ENCODE measurements at regions not wholly inside any gene's neighbourhood (a gene's known extent, or its start where the extent isn't known, plus 50 kb on each side); places are given as distances from the start of the nearest gene placed in this dataset.

DNA sequence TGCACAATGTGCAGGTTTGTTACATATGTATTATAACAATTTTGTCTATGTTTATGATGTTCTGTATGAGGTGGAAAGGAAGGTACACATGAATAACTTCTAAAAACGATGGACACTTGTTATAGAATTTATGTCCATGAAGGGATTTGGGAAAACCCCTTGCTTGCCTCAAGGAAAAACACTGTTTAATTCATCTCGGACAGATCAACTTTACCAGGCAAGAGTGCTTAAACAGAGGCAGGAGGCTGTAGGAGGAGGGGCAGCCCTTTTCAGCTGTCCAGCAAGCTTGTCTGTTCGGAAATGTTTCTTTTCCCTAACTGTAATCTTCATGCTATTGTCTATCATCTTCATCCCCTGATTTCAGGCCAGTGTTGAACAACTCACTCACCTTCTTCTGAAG, 200.9 kb downstream of the CDC14C start (continued):
- TF ChIP-seq, protein P1, sequence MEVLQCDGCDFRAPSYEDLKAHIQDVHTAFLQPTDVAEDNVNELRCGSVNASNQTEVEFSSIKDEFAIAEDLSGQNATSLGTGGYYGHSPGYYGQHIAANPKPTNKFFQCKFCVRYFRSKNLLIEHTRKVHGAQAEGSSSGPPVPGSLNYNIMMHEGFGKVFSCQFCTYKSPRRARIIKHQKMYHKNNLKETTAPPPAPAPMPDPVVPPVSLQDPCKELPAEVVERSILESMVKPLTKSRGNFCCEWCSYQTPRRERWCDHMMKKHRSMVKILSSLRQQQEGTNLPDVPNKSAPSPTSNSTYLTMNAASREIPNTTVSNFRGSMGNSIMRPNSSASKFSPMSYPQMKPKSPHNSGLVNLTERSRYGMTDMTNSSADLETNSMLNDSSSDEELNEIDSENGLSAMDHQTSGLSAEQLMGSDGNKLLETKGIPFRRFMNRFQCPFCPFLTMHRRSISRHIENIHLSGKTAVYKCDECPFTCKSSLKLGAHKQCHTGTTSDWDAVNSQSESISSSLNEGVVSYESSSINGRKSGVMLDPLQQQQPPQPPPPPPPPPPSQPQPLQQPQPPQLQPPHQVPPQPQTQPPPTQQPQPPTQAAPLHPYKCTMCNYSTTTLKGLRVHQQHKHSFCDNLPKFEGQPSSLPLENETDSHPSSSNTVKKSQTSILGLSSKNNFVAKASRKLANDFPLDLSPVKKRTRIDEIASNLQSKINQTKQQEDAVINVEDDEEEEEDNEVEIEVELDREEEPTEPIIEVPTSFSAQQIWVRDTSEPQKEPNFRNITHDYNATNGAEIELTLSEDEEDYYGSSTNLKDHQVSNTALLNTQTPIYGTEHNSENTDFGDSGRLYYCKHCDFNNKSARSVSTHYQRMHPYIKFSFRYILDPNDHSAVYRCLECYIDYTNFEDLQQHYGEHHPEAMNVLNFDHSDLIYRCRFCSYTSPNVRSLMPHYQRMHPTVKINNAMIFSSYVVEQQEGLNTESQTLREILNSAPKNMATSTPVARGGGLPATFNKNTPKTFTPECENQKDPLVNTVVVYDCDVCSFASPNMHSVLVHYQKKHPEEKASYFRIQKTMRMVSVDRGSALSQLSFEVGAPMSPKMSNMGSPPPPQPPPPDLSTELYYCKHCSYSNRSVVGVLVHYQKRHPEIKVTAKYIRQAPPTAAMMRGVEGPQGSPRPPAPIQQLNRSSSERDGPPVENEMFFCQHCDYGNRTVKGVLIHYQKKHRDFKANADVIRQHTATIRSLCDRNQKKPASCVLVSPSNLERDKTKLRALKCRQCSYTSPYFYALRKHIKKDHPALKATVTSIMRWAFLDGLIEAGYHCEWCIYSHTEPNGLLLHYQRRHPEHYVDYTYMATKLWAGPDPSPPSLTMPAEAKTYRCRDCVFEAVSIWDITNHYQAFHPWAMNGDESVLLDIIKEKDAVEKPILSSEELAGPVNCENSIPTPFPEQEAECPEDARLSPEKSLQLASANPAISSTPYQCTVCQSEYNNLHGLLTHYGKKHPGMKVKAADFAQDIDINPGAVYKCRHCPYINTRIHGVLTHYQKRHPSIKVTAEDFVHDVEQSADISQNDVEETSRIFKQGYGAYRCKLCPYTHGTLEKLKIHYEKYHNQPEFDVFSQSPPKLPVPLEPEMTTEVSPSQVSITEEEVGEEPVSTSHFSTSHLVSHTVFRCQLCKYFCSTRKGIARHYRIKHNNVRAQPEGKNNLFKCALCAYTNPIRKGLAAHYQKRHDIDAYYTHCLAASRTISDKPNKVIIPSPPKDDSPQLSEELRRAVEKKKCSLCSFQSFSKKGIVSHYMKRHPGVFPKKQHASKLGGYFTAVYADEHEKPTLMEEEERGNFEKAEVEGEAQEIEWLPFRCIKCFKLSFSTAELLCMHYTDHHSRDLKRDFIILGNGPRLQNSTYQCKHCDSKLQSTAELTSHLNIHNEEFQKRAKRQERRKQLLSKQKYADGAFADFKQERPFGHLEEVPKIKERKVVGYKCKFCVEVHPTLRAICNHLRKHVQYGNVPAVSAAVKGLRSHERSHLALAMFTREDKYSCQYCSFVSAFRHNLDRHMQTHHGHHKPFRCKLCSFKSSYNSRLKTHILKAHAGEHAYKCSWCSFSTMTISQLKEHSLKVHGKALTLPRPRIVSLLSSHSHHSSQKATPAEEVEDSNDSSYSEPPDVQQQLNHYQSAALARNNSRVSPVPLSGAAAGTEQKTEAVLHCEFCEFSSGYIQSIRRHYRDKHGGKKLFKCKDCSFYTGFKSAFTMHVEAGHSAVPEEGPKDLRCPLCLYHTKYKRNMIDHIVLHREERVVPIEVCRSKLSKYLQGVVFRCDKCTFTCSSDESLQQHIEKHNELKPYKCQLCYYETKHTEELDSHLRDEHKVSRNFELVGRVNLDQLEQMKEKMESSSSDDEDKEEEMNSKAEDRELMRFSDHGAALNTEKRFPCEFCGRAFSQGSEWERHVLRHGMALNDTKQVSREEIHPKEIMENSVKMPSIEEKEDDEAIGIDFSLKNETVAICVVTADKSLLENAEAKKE (CRISPR knock-in tag; IDR thresholded peaks at IDR 0.05) = no peak
- TF ChIP-seq EZH2 (IDR thresholded peaks at IDR 0.05; ENCODE audit: low read depth, unreplicated experiment) = no peak

DNA sequence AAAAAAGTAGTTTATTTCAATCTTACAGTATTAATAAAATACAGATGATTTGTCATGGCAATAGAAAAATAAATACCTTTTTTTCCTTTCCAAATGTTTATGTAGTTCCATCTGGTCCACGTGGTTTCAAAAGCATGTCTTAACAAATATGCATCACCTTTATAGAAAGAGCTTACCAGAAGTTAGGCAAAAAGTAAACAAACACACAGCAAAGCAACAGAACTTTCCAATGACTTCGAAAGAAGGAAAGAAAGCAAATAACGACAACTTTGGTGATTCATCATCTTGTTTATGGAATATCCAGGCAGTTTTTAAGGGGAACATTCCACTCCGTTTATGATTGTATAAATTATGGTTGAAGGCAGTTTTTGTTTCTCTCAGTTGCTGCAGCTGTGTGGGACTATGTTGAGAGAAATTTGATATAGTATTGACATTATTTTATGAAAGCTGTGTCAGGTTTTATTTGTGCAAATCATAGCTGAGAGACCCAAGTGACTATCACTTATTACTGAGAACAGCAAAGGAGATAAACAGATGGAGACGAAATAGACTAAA, 203.1 kb downstream of the CDC14C start:
- peaks cover 14% of the 10 kb centered on the region; the same call in 1 of the 2 replicates for H3K4me1 ChIP-seq (ENCODE audit: insufficient read depth)
- H3K9me3 Mint-ChIP-seq = peaks cover 6% of the 10 kb centered on the region; the same call in 2 of the 3 replicates
- no peak overlapping the region for H3K4me3 Mint-ChIP-seq
- H2AFZ ChIP-seq = no peak overlapping the region
- H3K79me2 ChIP-seq (replicated peaks; ENCODE audit: insufficient read depth) = no peaks in the 10 kb centered on the region
- H3K4me3 ChIP-seq = no peak overlapping the region
- H3K27me3 Mint-ChIP-seq (ENCODE audit: insufficient read depth, low read depth, poor library complexity) = no peaks in the 10 kb centered on the region
- no peak overlapping the region for H3K27ac ChIP-seq (ENCODE audit: low read depth)
- no peak for ATAC-seq
- no peaks in the 10 kb centered on the region for H3K27me3 ChIP-seq (ENCODE audit: insufficient read depth)
- no peak overlapping the region for H3K27ac Mint-ChIP-seq
- H4K20me1 ChIP-seq (replicated peaks; ENCODE audit: insufficient read depth) = no peaks in the 10 kb centered on the region
- no peak overlapping the region for H3K4me2 ChIP-seq
- peaks cover 12% of the 10 kb centered on the region for H3K4me1 Mint-ChIP-seq
- no peaks in the 10 kb centered on the region for H3F3A ChIP-seq (replicated peaks; ENCODE audit: low read depth)
- H3K36me3 Mint-ChIP-seq (ENCODE audit: low read depth) = 0 out of 3 replicates have a peak, but pooled peaks cover 2% of the 10 kb centered on the region
- H3K9me2 ChIP-seq (ENCODE audit: insufficient read depth) = peaks cover 7% of the 10 kb centered on the region
- no peak for DNase-seq (ENCODE audit: low spot score)
- H3K36me3 ChIP-seq (ENCODE audit: insufficient read depth) = no peaks in the 10 kb centered on the region
- TF ChIP-seq, protein P2, sequence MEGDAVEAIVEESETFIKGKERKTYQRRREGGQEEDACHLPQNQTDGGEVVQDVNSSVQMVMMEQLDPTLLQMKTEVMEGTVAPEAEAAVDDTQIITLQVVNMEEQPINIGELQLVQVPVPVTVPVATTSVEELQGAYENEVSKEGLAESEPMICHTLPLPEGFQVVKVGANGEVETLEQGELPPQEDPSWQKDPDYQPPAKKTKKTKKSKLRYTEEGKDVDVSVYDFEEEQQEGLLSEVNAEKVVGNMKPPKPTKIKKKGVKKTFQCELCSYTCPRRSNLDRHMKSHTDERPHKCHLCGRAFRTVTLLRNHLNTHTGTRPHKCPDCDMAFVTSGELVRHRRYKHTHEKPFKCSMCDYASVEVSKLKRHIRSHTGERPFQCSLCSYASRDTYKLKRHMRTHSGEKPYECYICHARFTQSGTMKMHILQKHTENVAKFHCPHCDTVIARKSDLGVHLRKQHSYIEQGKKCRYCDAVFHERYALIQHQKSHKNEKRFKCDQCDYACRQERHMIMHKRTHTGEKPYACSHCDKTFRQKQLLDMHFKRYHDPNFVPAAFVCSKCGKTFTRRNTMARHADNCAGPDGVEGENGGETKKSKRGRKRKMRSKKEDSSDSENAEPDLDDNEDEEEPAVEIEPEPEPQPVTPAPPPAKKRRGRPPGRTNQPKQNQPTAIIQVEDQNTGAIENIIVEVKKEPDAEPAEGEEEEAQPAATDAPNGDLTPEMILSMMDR (conservative IDR thresholded peaks at IDR 0.05; ENCODE audit: low read depth in 2 of 2) = no peak
- TF ChIP-seq, protein P3, sequence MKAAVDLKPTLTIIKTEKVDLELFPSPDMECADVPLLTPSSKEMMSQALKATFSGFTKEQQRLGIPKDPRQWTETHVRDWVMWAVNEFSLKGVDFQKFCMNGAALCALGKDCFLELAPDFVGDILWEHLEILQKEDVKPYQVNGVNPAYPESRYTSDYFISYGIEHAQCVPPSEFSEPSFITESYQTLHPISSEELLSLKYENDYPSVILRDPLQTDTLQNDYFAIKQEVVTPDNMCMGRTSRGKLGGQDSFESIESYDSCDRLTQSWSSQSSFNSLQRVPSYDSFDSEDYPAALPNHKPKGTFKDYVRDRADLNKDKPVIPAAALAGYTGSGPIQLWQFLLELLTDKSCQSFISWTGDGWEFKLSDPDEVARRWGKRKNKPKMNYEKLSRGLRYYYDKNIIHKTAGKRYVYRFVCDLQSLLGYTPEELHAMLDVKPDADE (IDR thresholded peaks at IDR 0.05) = no peak
- TF ChIP-seq JUNB (IDR thresholded peaks at IDR 0.05; ENCODE audit: unreplicated experiment) = no peak
- TF ChIP-seq, protein P1 (CRISPR knock-in tag; IDR thresholded peaks at IDR 0.05) = no peak
- TF ChIP-seq EZH2phosphoT487 (IDR thresholded peaks at IDR 0.05; ENCODE audit: unreplicated experiment) = no peak

All from GM23338 (cell line).